Renal pelvis (tissue), 1 donor: ENCODE measurements at regions not wholly inside any gene's neighbourhood (a gene's known extent, or its start where the extent isn't known, plus 50 kb on each side); places are given as distances from the start of the nearest gene placed in this dataset.

Experiments
- DNase-seq: peaks from one replicate; pipeline ENCODE4 v3.0.0-alpha.2; 2013

DNA sequence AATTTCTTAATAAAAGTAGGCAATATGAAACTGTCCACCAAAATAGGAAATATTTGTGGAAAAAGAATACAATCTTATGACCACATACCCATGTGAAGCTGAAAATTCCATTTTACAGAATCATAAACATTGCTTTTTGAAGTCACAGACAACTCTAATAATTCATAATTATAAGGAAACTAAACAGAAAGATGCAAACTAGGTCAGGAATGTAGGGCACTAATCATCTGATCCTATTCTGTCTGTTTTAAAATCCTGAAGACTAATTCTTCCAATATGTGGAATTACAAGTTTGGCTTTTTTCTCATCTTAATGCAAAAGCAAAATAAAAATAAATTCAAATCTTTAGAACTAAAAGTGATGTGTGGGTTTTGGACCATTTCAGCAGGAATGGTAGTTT, 528.6 kb downstream of the LTN1 start:
- DNase-seq, result no peak

DNA sequence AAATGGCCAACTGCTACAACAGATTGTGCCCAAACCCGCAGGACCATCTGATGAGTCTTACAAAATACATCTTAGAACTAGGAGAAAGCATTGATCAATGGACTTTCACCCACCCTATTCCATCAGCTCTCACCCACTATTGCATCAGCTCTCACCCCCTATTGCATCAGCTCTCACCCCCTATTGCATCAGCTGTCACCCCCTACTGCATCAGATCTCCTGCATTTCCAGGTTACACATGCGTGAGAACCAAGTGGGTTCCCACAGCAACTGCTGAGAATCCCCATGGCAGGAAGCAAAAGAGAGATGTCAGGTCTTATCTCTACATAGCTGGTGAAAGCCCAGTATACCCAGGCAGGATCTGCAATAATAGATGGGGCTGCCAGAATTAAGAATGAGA, 533.5 kb downstream of the LTN1 start:
- no peak for DNase-seq

DNA sequence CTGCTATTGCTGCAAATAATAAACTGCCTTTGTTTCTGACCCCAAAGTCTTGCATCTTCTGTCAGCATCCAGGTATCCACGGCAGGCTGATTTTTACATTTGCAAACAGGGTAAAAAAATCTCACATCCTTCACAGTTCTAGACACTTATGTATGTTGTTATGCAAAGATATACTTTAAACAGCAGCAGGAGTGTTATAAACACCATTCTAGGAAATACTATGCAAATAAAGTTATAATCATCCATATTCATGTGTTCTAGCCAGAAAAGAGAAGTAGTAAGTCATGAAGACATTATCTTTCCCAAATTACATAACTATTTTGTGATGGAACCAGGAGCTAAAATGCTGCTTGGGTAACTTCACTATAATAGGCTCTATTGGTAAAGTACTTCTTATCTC, 534.2 kb downstream of the LTN1 start:
- no peak for DNase-seq

DNA sequence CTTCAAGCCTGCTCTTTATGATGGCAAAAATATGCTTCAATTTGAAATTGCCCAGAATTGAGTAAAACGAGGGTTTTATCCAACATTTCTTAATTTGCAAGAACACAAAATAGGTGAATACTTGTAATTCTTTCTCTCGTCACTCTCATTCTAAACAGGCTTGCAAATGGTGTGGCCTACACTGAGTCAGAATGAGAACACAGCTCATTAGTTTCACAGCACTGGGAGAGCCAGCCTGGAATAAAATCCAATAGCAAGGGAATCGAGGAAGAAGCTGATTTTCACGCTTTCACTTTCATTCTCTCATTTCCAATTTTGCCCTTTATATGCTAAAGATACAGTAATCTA, 537.5 kb downstream of the LTN1 start:
- DNase-seq, result no peak

DNA sequence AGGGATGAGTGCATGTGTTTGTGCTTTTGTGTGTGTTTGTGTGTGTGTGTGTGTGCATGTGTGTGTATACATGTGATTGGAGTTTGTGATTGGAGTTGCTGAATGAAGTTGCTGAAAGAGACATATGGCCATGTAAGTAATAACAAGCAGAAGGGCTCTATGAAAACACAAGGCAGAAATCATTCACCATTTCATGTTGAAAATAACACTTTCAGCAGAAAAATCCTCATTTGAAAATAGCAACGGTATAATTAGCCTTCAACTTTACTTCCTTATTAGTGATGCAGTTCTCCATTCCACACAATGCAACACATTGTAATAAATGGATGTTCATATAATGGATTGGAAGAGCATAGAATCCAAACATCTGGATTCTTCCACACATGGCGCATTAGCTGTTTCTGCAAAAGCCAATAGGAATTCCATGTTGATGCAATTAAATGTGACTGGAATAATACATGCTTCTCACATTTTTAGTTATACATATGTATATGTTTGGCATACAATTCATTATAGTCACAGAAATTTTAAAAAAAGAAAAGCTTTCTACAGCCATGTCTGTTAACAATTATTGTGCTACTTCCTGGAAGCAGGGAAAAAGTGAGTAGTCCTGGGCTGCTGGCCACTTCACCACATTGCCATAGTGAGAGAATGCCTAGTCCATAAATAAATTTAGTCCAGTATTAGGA, 538.0 kb downstream of the LTN1 start:
- no peak for DNase-seq

DNA sequence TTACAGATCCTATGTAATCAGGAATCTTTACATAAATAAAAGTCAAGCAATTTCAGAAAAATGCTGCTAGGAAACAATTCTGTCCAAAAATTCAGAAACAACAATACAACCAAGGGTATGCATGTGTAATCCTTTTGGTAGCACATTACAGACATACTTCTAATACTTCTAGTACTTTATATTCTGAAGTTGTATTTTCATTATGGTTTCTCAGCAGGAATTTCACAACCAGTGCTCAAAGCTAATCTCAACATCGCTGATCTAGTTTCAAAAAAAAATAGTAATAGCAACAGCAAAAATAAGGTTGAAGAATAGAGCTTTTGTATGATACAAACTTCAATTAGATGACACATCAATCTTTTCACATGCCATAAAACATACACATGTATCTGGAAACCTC, 545.2 kb downstream of the LTN1 start:
- DNase-seq, result no peak

DNA sequence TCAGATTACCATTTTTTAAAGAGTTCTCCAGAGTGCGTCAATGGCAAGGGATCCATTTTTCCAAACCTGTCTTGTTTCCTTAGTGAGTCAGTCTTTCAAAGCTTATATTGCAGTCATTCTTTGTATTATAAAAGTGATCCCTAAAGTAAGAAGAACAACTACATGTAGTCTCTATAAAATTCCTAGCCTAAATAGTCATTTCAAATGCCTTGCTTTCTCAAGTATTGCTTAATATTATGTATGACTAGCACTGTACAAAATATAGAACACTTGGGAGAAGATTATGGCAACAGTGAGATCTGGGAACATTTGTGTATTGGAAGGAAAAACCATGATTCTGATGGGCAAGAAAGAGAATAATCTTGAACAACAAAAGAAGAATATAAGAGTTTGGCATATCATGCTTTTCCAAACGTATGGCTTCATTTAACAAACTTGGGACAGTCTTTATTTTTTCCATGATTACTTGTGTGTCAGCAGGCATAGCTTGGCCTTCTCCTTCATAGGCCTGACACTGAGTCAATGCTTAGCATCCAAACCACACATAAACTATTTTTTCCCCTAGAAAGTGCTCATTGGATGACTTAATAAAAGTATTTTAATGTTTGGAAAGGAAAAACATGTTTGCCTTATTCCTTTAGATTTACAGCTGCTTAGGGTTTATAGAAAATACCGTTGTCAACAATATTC, 547.4 kb downstream of the LTN1 start:
- DNase-seq, result no peak

DNA sequence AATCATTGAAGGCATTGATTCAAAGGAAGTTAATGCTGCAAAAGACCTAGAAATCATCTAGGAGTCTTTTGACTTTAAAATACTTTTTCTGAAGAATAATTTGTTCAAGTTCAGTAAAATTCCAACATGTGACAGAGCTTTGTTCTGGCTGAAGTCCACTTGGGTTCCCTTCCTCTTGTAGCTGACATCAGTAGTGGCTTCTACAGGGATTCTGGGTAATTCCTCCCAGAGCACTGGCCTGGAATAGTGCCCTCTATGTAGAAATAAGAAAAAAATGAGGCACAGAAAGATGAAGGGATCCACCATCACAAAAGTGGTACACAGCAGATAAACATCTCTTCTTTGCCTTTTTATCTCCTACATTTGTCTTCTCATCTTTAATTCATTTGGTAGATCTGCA, 548.1 kb downstream of the LTN1 start:
- no peak for DNase-seq

DNA sequence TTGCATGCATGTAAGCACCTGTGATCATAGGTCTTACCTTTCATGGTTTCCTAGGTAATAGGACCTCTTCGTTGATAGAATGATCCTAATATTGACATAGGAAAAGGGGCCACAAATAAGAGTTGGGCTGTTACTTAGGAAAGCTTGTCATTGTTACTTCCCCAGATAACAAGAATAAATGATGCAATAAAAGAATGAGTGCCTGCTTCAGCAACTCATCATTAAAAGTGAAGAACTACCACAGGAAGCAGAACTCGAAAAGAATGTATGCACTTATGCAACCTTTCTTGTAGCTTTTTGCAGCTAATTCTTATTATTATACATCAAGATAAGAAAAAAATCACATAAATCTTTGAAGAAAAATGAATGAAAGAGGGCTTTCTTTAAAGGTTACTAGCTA, 548.6 kb downstream of the LTN1 start:
- no peak for DNase-seq

DNA sequence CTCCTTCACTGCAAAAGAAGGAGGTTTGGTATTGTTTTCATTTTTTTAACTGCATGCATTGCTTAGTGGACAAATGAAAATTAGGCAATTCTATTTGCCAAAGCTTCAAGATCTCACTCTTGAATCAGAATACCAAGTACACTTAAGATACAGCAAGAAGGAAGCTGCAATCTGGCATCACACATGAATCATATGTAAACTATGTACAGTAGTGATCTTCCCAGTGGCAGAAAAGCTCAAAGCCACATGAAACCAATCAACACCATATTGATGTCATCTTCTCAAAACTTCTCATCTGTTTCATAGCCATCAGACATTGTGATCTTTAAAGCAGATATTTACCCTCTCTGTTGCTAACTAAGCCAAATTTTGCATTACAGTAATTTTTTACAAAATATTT, 550.1 kb downstream of the LTN1 start:
- DNase-seq, result no peak

DNA sequence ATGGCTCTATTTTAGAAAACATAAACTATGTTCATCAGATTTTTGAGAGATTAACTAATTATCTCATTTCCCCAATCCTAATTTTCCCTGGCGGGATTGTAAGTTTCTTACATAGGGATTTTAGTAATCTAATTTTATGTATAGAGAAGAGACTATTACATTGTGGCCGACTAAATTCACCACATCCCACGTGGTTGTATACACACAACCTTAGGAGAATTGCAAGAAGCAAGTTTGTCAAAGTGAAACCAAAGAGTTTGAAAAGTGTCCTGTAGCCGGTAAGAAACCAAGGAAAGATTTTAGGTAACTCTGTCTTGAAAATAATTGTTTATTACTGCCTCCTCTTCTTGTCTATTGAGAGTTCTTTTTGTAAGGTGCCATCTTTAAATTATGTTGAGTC, 550.6 kb downstream of the LTN1 start:
- no peak for DNase-seq

DNA sequence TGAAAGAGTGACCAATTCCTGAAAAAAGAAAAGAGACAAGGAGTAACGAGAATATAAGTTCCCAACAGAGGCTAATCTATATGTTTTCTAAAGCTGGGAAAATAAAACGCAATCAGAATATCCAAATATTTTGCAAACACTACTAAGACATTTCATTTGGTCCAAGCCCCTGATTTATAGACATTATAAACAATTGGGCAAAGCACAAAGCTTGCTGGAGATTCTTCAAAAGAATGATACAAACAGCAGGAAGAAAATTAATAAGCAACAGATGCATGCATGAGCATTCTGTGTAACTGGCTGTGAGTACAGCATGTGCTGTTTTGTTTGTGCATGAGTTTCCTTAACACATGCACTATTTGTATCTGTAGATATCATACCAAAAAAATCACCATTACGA, 552.9 kb downstream of the LTN1 start:
- no peak for DNase-seq

DNA sequence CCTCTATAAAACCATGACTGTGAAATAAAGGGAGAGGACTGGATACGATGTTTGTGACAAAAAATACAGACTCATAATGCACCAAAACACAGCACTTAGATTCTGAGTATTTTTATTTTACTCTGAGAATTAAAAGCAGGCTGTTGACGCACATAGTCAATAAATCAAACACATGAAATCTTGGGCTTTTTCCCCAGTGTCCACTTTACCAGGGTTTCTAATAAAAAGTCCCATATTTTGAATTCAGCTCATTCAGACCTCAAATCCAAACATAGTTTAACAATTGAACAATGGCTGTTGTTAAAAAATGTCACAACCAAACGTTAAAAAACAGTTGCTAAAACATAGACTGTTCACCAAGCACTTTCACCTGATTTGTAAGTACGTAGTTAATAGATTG, 553.4 kb downstream of the LTN1 start:
- DNase-seq, result no peak

DNA sequence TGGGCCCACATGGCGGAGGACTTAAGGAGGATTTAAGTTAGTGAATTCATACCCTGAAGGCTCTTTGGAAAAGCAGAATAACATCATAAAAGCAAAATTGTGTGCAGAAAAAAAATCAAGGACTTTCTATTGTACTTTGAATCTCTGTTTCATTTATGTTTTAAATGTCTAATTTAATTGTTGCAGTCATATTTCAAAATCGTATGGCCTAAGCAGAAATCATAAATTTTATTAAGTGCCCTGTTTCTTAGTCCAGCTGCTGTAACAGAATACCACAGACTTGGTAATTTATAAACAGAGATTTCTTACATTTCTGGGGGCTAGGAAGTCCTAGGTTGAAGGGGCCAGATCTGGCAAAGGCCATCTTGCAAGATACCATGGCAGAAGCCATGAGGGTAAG, 555.6 kb downstream of the LTN1 start:
- no peak for DNase-seq

DNA sequence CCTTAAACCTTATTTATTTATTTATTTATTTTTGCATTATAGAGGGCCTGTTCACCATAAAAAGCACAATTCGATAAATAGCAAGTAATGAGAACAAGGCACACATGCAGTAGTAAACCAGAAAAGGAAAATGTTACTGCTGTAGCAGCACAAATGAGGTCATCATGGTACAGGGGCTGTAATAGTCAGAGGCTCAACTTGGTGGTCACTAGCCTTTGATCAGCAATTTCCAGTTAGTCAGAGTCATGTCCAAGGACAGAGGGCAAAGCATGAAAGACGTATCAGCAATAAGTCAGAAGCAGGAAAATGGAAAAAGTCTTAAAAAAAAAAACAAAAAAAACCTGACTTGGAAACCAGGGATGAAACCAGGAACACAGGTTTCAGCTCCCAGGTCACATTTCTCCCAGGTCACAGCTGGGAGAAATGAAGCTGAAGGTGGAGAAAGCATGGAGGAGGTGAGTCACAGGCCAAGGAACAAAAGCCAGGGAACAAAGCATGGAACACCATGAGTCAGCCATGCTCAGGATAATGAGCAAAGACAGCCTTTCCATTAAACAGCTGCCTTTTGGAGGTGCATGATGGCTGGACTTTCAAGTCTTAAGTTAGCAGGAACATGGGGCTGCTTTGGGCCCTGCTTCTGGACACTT, 556.3 kb downstream of the LTN1 start:
- no peak for DNase-seq

DNA sequence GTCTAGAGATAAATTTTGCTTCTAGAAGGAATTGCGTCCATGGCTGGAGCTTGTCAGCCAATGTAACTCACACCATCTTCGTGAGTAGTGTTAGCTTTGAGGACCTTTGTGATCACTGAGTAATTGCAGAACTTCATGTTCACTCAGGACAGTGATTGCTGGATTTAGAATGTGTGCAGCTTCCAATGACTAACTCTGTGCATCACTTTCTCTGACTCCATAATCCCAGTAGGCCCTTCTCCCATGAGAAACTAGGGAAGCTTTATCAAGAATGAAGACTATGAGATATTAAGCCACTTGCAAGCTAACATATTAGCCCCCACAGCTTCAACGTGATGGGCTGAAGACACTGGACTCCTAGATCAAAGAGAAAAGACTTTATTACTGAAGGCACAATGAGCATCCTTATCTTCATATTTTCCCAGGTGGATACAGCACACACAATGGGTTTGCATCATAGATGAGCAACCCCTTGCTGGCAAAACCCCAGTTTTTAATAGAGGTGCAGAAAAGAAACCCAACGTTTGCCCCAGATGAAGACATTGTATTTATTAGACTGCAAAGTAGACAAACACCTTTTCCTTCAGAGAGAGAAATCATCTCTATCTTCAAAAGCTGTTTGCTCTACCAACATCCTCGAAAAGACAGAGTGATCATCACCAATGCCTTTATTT, 561.0 kb downstream of the LTN1 start:
- DNase-seq, result no peak

DNA sequence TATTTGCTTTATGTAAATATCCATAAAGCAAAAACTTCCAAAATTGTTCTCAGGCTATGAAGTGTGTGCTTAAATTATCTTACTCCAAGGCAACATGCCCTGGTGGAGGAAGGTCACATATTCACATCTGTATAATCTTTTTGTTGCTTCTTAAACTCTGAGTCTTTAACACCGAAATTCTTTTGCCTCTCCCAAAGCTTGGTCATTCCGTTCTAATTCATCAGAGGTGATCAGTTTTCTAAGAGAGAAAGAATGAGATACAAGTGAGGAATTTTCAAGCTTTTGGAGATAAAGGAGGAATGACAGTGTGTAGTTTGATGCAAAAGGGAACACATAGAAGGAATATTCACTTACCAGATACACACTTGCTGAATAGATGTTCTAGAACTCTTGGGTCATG, 561.7 kb downstream of the LTN1 start:
- no peak for DNase-seq

DNA sequence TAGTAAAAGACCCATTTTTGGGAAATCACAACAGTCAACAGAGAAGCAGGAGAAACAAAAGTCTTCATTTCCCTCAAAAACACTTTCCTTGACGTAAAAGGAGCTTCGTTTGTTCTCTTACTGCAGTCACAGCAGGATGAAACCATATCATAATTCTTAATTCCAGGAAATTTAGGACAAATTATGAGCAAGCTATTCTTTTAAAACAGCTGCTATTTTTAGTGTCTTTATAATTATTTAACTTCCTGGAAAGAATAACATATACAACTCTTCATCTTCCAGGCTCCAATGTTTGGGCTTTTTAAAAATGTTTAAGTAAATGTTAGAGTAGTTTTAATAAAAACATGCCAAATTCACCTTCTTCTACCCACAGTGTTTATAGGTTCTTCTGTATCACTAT, 563.5 kb downstream of the LTN1 start:
- no peak for DNase-seq

DNA sequence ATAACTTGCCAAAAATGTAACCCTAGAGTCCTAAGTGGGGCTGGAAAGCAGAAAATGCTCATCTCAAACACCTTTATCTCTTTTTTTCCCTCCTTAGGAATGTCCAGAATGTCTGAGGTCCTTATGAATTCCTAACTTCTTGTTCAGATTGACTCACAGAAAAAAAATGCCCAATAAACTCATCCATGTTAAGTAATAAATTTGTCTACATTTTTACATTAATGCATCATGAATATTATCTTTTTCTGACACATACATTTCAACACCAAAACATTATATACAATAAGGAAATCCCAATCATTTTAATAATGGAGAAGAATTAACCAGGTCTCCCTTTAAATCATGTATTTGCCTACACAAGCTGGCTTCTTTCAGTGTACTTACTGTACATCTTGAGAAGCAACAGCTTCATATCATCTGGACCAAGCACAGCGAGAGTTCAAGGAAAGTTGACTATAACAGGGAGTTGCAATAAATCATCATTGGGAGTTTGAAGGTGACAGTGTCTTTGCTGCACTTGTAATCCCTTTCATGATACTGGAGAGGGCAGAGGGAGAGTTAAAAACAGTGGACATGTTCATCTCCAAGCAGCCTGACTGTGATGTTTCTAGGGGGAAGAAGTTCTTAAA, 565.2 kb downstream of the LTN1 start:
- no peak for DNase-seq

DNA sequence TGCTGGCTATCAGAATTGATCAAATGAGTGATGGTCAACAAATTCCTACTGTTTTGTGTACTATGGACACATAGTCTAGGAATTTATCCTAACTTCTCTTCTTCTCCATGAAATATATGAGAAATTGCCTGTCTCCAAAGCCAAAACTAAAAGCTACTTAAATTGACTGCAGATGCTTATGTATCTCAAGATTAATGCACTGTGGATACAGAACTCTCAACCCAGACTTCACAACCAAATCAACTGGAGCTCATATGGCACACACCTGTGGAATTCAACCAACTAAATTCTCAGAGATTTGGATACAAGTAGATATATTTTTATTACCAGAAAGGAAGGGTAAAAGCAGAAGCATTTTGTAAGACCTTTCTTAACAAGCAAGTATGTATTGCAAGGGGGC, 566.1 kb downstream of the LTN1 start:
- DNase-seq, result no peak

DNA sequence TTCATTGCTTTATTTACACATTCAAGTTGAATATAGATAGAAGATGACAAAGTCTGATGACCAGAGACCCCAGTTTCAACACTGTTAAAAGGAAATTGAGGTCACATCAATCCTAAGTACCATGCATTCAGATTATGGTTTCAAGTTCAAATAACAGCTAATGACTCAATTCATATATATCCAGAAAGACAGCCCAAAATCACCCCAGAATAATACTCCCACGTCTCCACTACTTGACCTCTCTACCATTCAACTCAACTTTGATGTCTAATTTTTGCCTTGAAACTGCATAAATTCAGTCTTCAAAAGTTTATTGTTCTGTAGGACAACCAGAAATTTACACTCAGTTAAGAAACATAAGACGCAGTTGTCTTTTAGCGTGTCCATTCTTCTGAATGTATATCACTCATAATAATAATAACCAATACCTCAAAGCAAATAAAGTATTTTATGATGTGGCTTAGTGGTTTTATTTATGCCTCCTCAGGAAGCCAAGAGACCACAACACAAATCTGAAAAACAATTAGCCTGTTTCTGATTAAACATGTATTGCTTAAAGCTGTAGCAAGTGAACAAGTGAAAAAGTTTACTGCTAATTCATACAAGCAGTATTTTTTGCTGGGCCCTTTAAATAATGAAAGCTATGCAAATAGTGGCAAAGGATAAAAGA, 569.0 kb downstream of the LTN1 start:
- DNase-seq, result no peak
